Smooth muscle cell (in vitro differentiated cells): ENCODE measurements at regions not wholly inside any gene's neighbourhood (a gene's known extent, or its start where the extent isn't known, plus 50 kb on each side); places are given as distances from the start of the nearest gene placed in this dataset.
A peak's percentile ranks its signal among the peaks of the same experiment; 100 is the strongest.
"Not testable (repeated sequence)": the region's sequence is repeated elsewhere in the genome, so short reads cannot be mapped to it uniquely, and the experiment has no call there.

Source experiments
- DNase-seq: peaks from one replicate; lab custom pipeline; 2025; ENCODE audit not compliant: unreplicated experiment; lab: John Stamatoyannopoulos, UW
- H2AFZ ChIP-seq: fragments of 200-600 bp; sonication (generic); 2 replicates; pipeline ENCODE4 v1.6.0; 2016; ENCODE audit warnings: antibody characterized with exemption, low read depth, mild to moderate bottlenecking
- H3F3A ChIP-seq: fragments of 200-600 bp; sonication (generic); 2 replicates; pipeline ENCODE4 v1.6.0; 2017; ENCODE audit warnings: antibody characterized with exemption, low read depth
- H3K27ac ChIP-seq: fragments of 200-600 bp; sonication (generic); 2 replicates; pipeline ENCODE4 v1.5.1; 2016; ENCODE audit warnings: low read depth, mild to moderate bottlenecking
- H3K27me3 ChIP-seq: fragments of 200-600 bp; sonication (generic); 2 replicates; pipeline ENCODE4 v1.6.1; 2016; ENCODE audit warnings: low read depth, mild to moderate bottlenecking
- H3K36me3 ChIP-seq: fragments of 200-600 bp; sonication (generic); 2 replicates; pipeline ENCODE4 v1.5.1; 2016; ENCODE audit warnings: low read depth
- H3K4me1 ChIP-seq: fragments of 200-600 bp; sonication (generic); 2 replicates; pipeline ENCODE4 v1.5.1; 2016; ENCODE audit warnings: low read depth
- H3K4me2 ChIP-seq: fragments of 200-600 bp; sonication (generic); 2 replicates; pipeline ENCODE4 v1.6.0; 2016; ENCODE audit warnings: mild to moderate bottlenecking
- H3K4me3 ChIP-seq: fragments of 200-600 bp; sonication (generic); 2 replicates; pipeline ENCODE4 v1.5.1; 2016; ENCODE audit warnings: mild to moderate bottlenecking
- H3K79me2 ChIP-seq: fragments of 200-600 bp; sonication (generic); 2 replicates; pipeline ENCODE4 v1.6.0; 2016; ENCODE audit warnings: low read depth, mild to moderate bottlenecking
- H3K9ac ChIP-seq: fragments of 200-600 bp; sonication (generic); 2 replicates; pipeline ENCODE4 v1.6.0; 2016; ENCODE audit warnings: low read depth
- H3K9me3 ChIP-seq: fragments of 200-600 bp; sonication (generic); replicated peaks from 2 replicates; pipeline ENCODE4 v1.5.1; 2016; ENCODE audit warnings: low read depth
- H4K20me1 ChIP-seq: fragments of 200-600 bp; sonication (generic); 2 replicates; pipeline ENCODE4 v1.6.0; 2016; ENCODE audit warnings: low read depth
- CTCF ChIP-seq: fragments of 200-600 bp; sonication (generic); IDR thresholded peaks from 2 replicates; pipeline ENCODE4 v1.5.1; 2017; ENCODE audit warnings: borderline replicate concordance, mild to moderate bottlenecking, antibody characterized with exemption; ENCODE audit not compliant: insufficient read depth, poor library complexity, severe bottlenecking
- WGBS: methylation state at CpG from one replicate; pipeline ENCODE4 v1.1.7; 2016; ENCODE audit warnings: low lambda C conversion rate; 5-methylcytosine and 5-hydroxymethylcytosine counted together

DNA sequence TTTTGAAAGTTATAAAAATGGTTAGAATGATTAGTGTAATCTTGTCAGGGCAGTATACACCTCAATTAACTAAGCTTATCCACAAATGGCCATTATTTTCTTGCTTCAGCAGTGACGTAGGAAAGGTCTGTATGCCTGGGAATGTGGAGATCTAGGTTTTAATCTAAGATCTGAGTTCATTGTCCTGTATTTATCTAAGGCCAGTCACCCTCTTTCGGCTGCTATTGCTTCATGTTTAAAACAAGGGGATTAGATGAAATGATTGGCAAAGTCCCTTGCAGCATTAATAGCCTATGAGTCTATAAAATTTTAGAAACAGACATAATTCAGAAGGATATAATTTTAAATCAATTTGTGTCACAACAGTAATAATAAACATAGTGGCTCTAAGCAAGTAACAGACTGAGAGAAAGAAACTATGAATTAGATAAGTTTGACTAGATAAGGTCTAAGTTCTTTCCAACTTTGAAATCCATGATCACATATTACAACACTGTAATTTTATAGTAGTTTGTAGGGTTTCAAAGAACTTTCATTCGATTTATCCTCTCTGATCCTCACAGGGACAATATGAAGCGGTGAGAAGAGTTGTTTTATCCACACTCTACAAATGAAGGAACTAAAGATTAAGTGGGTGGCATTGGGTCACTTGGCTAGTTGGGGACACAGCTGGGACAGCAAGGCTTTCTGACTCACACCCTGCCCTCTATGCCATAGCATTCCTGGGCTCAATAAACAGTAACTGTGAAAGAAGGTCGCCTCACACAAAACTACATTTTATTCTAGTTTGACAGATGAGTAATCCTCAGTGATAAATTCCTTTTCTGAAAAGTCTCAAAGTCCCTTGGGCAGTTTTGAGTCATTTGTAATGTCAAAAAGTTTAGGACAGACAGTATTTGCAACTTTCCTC lies 60.6 kb upstream of the RDX start:
- H3K79me2 ChIP-seq, result no peaks in the 10 kb centered on the region
- no peaks in the 10 kb centered on the region for H3K9me3 ChIP-seq
- no peak for DNase-seq
- no peaks in the 10 kb centered on the region for H3K36me3 ChIP-seq
- H3F3A ChIP-seq, result peaks cover 7% of the 10 kb centered on the region
- peak overlapping the region; percentile 54 for H3K9ac ChIP-seq
- H3K27me3 ChIP-seq, result no peaks in the 10 kb centered on the region
- peak overlapping the region; percentile 88 for H3K27ac ChIP-seq
- peaks cover 19% of the 10 kb centered on the region for H3K4me1 ChIP-seq
- no peak for TF ChIP-seq CTCF
- H3K4me3 ChIP-seq, result peak overlapping the region; percentile 14
- 30% methylated on average over 5 of the region's 5 CpGs for WGBS
- H2AFZ ChIP-seq, result no peak overlapping the region
- H3K4me2 ChIP-seq, result peak overlapping the region; percentile 41
- no peaks in the 10 kb centered on the region for H4K20me1 ChIP-seq

DNA sequence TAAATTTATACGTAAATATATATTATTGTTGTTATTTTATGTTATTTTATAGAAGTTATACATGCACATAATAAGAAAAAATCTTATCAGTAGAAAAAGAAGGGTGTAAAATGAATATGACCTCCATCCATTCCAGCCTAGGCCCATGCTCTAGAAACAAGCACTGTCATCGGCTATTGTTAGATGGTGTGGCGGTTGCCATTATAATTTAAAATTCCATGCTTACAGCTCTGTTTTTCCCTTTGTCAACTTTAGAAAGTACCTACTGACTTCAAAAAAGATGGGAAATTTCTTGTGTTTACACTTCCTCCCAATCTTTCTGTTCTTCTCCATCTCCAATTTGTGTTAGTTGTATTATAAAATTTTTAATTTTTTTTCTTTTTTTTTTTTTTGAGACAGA lies 61.9 kb upstream of the RDX start:
- H3K27me3 ChIP-seq, result no peaks in the 10 kb centered on the region
- no peaks in the 10 kb centered on the region for H3K79me2 ChIP-seq
- H3K4me1 ChIP-seq, result peaks cover 30% of the 10 kb centered on the region
- no peaks in the 10 kb centered on the region for H4K20me1 ChIP-seq
- no peaks in the 10 kb centered on the region for H3K36me3 ChIP-seq
- H2AFZ ChIP-seq, result no peak overlapping the region
- WGBS, result 98% methylated on average over 3 of the region's 3 CpGs
- peaks cover 7% of the 10 kb centered on the region for H3F3A ChIP-seq
- H3K9ac ChIP-seq, result no peak overlapping the region
- no peak overlapping the region for H3K27ac ChIP-seq
- H3K4me3 ChIP-seq, result no peak overlapping the region
- no peak for TF ChIP-seq CTCF
- no peak for DNase-seq
- H3K4me2 ChIP-seq, result no peak overlapping the region
- no peaks in the 10 kb centered on the region for H3K9me3 ChIP-seq

DNA sequence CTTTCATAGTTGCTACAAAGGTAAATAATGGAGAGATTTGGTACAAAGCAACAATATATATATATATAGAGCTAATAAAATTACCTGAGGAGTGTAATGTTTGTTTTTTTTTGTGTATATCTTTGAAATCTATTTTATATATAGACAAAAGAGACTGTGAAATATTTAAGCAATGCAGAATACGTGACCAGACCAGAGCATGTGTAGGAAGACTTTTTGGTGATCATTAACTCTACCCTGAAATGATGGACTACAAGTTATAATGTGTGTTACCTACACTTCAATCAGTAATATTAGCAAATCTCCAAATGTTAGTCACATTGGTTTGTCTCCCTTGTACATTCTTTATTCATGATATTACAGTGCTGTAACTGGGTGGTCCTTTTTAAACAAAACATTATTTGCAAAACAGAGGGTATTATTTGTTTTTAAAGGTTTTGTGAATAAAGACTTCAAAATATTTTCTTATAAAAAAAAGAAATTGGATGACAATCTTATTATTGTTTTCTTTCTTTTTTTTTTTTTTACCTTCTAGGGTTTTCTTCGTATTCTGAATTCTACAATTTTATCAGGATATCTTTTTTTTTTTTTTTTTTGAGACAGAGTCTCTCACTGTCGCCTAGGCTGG lies 64.5 kb upstream of the RDX start:
- not testable (repeated sequence) for H2AFZ ChIP-seq, DNase-seq, H3F3A ChIP-seq, H3K4me2 ChIP-seq, H3K79me2 ChIP-seq, H4K20me1 ChIP-seq, H3K27me3 ChIP-seq, H3K27ac ChIP-seq, H3K4me3 ChIP-seq, H3K9me3 ChIP-seq, H3K9ac ChIP-seq, H3K36me3 ChIP-seq
- H3K4me1 ChIP-seq, result peaks cover 30% of the 10 kb centered on the region
- 94% methylated on average over 3 of the region's 3 CpGs for WGBS

- Histone ChIP-seq H3K27ac (peak overlapping the region; percentile 43), H4K20me1 (no peaks in the 10 kb centered on the region), H3K79me2 (no peaks in the 10 kb centered on the region), H3K4me2 (peak overlapping the region; percentile 66), H3K9me3 (no peaks in the 10 kb centered on the region), H2AFZ (peak overlapping the region; percentile 99), H3K36me3 (no peaks in the 10 kb centered on the region), H3K9ac (peak overlapping the region; percentile 50), H3K4me3 (no peak overlapping the region), H3F3A (no peaks in the 10 kb centered on the region), H3K4me1 (peaks cover 28% of the 10 kb centered on the region), H3K27me3 (no peaks in the 10 kb centered on the region)
- DNase-seq, result no peak
- no peak for TF ChIP-seq CTCF
- WGBS, result 20% methylated on average over 6 of the region's 6 CpGs
These were observed 66.6 kb upstream of the RDX start for GRCh38 chr11:110362971-110363509.
